Endodermal cell (in vitro differentiated cells): ENCODE measurements at regions not wholly inside any gene's neighbourhood (a gene's known extent, or its start where the extent isn't known, plus 50 kb on each side); places are given as distances from the start of the nearest gene placed in this dataset.
"Not testable (repeated sequence)": the region's sequence is repeated elsewhere in the genome, so short reads cannot be mapped to it uniquely, and the experiment has no call there.

Experiments
- DNase-seq: peaks from one replicate; pipeline ENCODE4 v3.0.0-alpha.2; 2017
- H3K27ac ChIP-seq: 2 replicates; pipeline ENCODE4 v1.5.1; 2013; ENCODE audit warnings: mild to moderate bottlenecking, low read depth, low read length, moderate library complexity
- H3K27me3 ChIP-seq: 2 replicates; pipeline ENCODE4 v1.6.1; 2013; ENCODE audit warnings: mild to moderate bottlenecking, low read length, moderate library complexity; ENCODE audit not compliant: insufficient read depth, control insufficient read depth, poor library complexity, severe bottlenecking
- H3K36me3 ChIP-seq: 2 replicates; pipeline ENCODE4 v1.7.0; 2013; ENCODE audit warnings: mild to moderate bottlenecking, low read length, moderate library complexity; ENCODE audit not compliant: control insufficient read depth, insufficient read depth
- H3K4me1 ChIP-seq: one replicate; pipeline ENCODE4 v1.7.0; 2013; ENCODE audit warnings: low read length; ENCODE audit not compliant: control insufficient read depth, insufficient read depth
- H3K4me3 ChIP-seq: 2 replicates; pipeline ENCODE4 v1.5.1; 2013; ENCODE audit warnings: mild to moderate bottlenecking, low read length, moderate library complexity
- H3K9ac ChIP-seq: 2 replicates; pipeline ENCODE4 v1.6.1; 2013; ENCODE audit warnings: mild to moderate bottlenecking, low read length, moderate library complexity; ENCODE audit not compliant: poor library complexity, severe bottlenecking; ENCODE audit errors: extremely low read depth
- H3K9me3 ChIP-seq: 2 replicates; pipeline ENCODE4 v1.6.1; 2013; ENCODE audit warnings: mild to moderate bottlenecking, low read length, moderate library complexity; ENCODE audit not compliant: control insufficient read depth
- H3K27ac Mint-ChIP-seq: 2 replicates; pipeline ENCODE4 v1.8.0; 2020; ENCODE audit warnings: mixed read lengths
- H3K27me3 Mint-ChIP-seq: 2 replicates; pipeline ENCODE4 v1.8.0; 2021; ENCODE audit warnings: mild to moderate bottlenecking, mixed read lengths; ENCODE audit not compliant: insufficient read depth
- H3K36me3 Mint-ChIP-seq: 2 replicates; pipeline ENCODE4 v1.8.0; 2020; ENCODE audit warnings: low read depth, mixed read lengths
- H3K4me1 Mint-ChIP-seq: 2 replicates; pipeline ENCODE4 v1.8.0; 2020; ENCODE audit warnings: mixed read lengths
- H3K4me3 Mint-ChIP-seq: 2 replicates; pipeline ENCODE4 v1.8.0; 2020; ENCODE audit warnings: mild to moderate bottlenecking, moderate library complexity, mixed read lengths
- H3K9me3 Mint-ChIP-seq: 2 replicates; pipeline ENCODE4 v1.8.0; 2020; ENCODE audit warnings: mild to moderate bottlenecking, mixed read lengths
- CTCF ChIP-seq: fragments of 200-600 bp; sonication (generic); conservative IDR thresholded peaks from 2 replicates; pipeline ENCODE4 v1.5.0; 2021; ENCODE audit warnings: antibody characterized with exemption, mild to moderate bottlenecking
- WGBS, 2 experiments: methylation state at CpG; one replicate each; pipeline versions ENCODE4 v1.1.5 to v1.1.7; 2013; ENCODE audit warnings: missing lambda C conversion rate in 2 of 2, mixed read lengths in 1 of 2; ENCODE audit not compliant: insufficient coverage in 1 of 2, insufficient read length in 1 of 2; 5-methylcytosine and 5-hydroxymethylcytosine counted together

- WGBS, 2 experiments: 73 to 77% methylated on average over 2 of the region's 2 CpGs
- no peaks in the 10 kb centered on the region for H3K9me3 Mint-ChIP-seq
- peak; percentile 23 for TF ChIP-seq CTCF
- no peaks in the 10 kb centered on the region for H3K4me1 ChIP-seq
- no peak overlapping the region for H3K4me3 ChIP-seq
- H3K9me3 ChIP-seq: no peaks in the 10 kb centered on the region
- H3K36me3 ChIP-seq: no peaks in the 10 kb centered on the region
- no peak overlapping the region for H3K27ac ChIP-seq
- no peaks in the 10 kb centered on the region for H3K36me3 Mint-ChIP-seq
- no peak overlapping the region for H3K9ac ChIP-seq
- H3K27me3 Mint-ChIP-seq: peaks cover 5% of the 10 kb centered on the region
- no peaks in the 10 kb centered on the region for H3K4me1 Mint-ChIP-seq
- H3K27ac Mint-ChIP-seq: no peak overlapping the region
- no peak overlapping the region for H3K4me3 Mint-ChIP-seq
- no peaks in the 10 kb centered on the region for H3K27me3 ChIP-seq
- DNase-seq: peak; percentile 33
These were observed 223.7 kb upstream of the PRSS58 start for GRCh38 chr7:142481548-142481947.

GRCh38 chr7:142478479-142479220 lies 220.8 kb upstream of the PRSS58 start:
- H3K27ac Mint-ChIP-seq: no peak overlapping the region
- no peaks in the 10 kb centered on the region for H3K9me3 Mint-ChIP-seq
- peak; percentile 69 for DNase-seq

GRCh38 chr7:142477801-142478200 lies 219.9 kb upstream of the PRSS58 start:
- not testable (repeated sequence) for H3K4me3 ChIP-seq, H3K9me3 ChIP-seq, H3K36me3 Mint-ChIP-seq, H3K27ac ChIP-seq, H3K4me1 ChIP-seq, H3K4me1 Mint-ChIP-seq, H3K9ac ChIP-seq, DNase-seq, H3K27ac Mint-ChIP-seq, H3K27me3 ChIP-seq, H3K9me3 Mint-ChIP-seq, H3K4me3 Mint-ChIP-seq, H3K36me3 ChIP-seq
- WGBS, 2 experiments: 91 to 92% methylated on average over 2 to 4 of the region's 5 CpGs
- peaks cover 12% of the 10 kb centered on the region for H3K27me3 Mint-ChIP-seq

More at GRCh38 chr7:142478479-142479220, 220.8 kb upstream of the PRSS58 start:
- Mint-ChIP-seq H3K27me3 (peaks cover 8% of the 10 kb centered on the region), H3K4me3 (no peak overlapping the region), H3K36me3 (no peaks in the 10 kb centered on the region), H3K4me1 (no peaks in the 10 kb centered on the region)
- Histone ChIP-seq H3K9ac (no peak overlapping the region), H3K9me3 (no peaks in the 10 kb centered on the region), H3K27me3 (no peaks in the 10 kb centered on the region), H3K27ac (no peak overlapping the region), H3K4me1 (no peaks in the 10 kb centered on the region), H3K4me3 (no peak overlapping the region), H3K36me3 (no peaks in the 10 kb centered on the region)
- WGBS, 2 experiments: 58 to 70% methylated on average over 6 to 9 of the region's 9 CpGs
- TF ChIP-seq CTCF: peak; percentile 80
